ENCODE measurements at regions not wholly inside any gene's neighbourhood (a gene's known extent, or its start where the extent isn't known, plus 50 kb on each side); places are given as distances from the start of the nearest gene placed in this dataset.

DNA sequence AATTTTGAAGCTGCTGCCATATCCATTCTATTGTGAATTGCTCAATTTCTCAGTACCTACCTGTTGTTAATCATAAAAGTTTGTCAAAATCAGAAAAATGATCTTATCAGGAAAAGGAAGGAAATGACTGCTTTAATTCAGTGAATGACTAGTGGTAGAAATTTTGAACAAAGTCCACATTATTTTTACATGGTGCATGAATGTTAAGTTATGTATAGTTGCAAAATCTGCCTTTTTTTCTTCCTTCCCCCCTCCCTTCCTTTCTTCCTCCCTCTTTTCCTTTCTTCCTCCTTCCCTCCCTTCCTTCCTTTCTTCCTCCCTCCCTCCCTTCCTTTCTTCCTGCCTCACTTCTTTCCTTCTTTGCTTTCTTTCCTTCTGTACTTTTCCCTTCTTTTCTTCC is 127.1 kb upstream of the TSHZ2 start:
- no peak for DNase-seq (ENCODE audit: low read depth)
- TF ChIP-seq, protein P1, sequence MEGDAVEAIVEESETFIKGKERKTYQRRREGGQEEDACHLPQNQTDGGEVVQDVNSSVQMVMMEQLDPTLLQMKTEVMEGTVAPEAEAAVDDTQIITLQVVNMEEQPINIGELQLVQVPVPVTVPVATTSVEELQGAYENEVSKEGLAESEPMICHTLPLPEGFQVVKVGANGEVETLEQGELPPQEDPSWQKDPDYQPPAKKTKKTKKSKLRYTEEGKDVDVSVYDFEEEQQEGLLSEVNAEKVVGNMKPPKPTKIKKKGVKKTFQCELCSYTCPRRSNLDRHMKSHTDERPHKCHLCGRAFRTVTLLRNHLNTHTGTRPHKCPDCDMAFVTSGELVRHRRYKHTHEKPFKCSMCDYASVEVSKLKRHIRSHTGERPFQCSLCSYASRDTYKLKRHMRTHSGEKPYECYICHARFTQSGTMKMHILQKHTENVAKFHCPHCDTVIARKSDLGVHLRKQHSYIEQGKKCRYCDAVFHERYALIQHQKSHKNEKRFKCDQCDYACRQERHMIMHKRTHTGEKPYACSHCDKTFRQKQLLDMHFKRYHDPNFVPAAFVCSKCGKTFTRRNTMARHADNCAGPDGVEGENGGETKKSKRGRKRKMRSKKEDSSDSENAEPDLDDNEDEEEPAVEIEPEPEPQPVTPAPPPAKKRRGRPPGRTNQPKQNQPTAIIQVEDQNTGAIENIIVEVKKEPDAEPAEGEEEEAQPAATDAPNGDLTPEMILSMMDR (IDR thresholded peaks at IDR 0.05; ENCODE audit: insufficient read depth, low read length, poor library complexity, severe bottlenecking), result no peak

DNA sequence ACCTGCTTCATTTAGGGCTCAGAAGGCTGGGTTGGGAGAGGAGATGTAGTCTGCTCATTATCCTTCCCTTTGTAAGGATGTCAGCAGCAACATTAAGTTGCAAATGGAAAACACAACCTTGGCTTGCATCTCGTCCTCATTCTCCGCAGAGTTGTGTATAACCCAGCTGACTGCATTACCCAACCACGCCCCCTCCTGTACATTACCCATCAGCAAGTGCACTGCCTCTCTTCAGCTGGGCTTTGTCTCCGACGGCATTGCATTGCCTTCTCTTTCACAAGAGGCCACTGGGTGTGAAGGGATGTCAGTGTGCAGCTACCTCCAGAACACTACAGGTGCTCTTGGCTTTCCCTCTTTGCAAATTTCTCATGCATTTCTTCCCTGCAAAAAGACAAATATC is 128.7 kb upstream of the TSHZ2 start:
- H3K27me3 ChIP-seq (ENCODE audit: control insufficient read depth, insufficient read depth, low read length), result no peaks in the 10 kb centered on the region
- DNase-seq (ENCODE audit: low read depth), result no peak
- TF ChIP-seq, protein P1 (IDR thresholded peaks at IDR 0.05; ENCODE audit: insufficient read depth, low read length, poor library complexity, severe bottlenecking), result no peak

More for the DNA sequence above, 127.1 kb upstream of the TSHZ2 start:
- Histone ChIP-seq H3K27me3 (ENCODE audit: control insufficient read depth, insufficient read depth, low read length) (no peaks in the 10 kb centered on the region), H3K4me3 (ENCODE audit: low read depth, low read length) (no peak overlapping the region), H3K36me3 (ENCODE audit: control insufficient read depth, insufficient read depth, low read length) (no peaks in the 10 kb centered on the region)

DNA sequence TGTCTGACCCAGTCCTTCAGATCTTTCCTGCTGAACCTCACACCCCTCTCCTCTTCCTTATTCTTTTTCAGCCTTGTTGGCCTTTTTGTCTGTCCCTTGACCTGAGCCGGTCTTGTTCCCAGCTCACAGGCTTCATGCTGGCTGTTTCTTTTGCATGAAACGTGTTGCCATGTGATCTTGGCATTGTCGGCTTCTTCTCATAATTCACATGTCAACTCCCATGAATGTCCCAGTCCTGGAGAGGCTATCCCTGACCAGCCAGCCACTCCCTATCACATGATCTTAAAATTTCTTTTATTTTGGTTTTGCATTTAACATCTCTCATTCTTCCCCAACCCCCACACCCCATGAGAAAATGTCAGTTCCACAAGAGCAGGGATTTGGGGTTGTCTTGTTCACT is 131.2 kb upstream of the TSHZ2 start:
- no peaks in the 10 kb centered on the region for H3K27me3 ChIP-seq (ENCODE audit: control insufficient read depth, insufficient read depth, low read length)
- no peak overlapping the region for H3K4me3 ChIP-seq (ENCODE audit: low read depth, low read length)
- DNase-seq (ENCODE audit: low read depth), result no peak
- TF ChIP-seq, protein P1 (IDR thresholded peaks at IDR 0.05; ENCODE audit: insufficient read depth, low read length, poor library complexity, severe bottlenecking), result no peak
- no peaks in the 10 kb centered on the region for H3K36me3 ChIP-seq (ENCODE audit: control insufficient read depth, insufficient read depth, low read length)

More for the DNA sequence above, 128.7 kb upstream of the TSHZ2 start:
- H3K36me3 ChIP-seq (ENCODE audit: control insufficient read depth, insufficient read depth, low read length), result no peaks in the 10 kb centered on the region
- no peak overlapping the region for H3K4me3 ChIP-seq (ENCODE audit: low read depth, low read length)

DNA sequence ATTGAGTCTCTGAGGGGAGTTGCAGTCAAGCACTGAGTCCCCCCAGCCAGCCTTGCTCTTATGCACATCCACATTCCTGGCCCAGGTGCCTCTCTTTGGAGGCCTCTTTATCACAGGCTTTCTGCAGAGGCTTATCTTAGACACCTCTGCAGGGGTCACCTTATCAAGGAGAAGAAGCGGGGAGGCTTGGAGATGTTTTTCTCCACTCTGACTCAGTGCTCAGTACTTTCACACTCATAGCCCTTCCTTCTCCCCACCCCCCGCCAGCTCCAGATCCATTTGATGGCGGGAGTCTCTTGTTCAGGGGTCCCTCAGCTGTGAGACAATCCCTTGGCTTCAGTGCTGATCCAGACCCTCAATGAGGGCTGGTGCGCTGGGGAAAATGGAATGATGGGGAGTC is 132.1 kb upstream of the TSHZ2 start:
- TF ChIP-seq, protein P1 (IDR thresholded peaks at IDR 0.05; ENCODE audit: insufficient read depth, low read length, poor library complexity, severe bottlenecking), result no peak
- DNase-seq (ENCODE audit: low read depth), result no peak
- H3K27me3 ChIP-seq (ENCODE audit: control insufficient read depth, insufficient read depth, low read length), result no peaks in the 10 kb centered on the region
- no peaks in the 10 kb centered on the region for H3K36me3 ChIP-seq (ENCODE audit: control insufficient read depth, insufficient read depth, low read length)
- no peak overlapping the region for H3K4me3 ChIP-seq (ENCODE audit: low read depth, low read length)

DNA sequence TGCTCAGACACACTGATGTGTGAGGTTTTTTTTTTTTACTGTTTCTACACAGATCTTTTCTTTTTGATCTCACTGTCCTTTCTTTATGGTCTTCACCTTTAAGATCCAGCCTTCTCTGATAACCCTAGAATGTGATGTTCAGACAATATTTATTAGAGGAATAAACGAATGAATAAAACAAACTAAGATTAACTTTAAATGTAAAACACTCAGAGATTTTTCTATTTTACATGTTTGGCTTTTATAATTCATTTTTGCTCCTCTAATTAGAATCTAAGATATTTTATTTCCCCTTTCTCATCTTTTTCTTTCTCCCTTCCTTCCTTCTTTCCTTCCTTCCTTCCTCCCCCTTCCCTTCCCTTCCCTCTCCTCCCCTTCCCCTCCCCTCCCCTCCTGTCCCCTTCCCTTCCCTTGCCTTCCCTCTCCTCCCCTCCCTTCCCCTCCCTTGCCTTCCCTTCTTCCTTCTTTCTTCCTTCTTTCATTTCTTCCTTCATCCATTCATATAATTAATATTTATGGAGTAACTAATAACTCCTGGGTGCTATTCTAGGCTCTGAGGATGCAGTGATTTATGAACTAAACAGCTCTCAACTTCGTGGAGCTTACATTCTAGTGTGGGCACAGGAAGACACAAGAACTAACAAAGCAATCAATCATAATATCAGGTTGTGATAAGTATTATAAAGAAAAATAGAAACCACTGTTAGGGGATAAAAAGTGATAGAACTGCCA is 133.5 kb upstream of the TSHZ2 start:
- TF ChIP-seq, protein P1 (IDR thresholded peaks at IDR 0.05; ENCODE audit: insufficient read depth, low read length, poor library complexity, severe bottlenecking), result no peak
- H3K4me3 ChIP-seq (ENCODE audit: low read depth, low read length), result no peak overlapping the region
- H3K36me3 ChIP-seq (ENCODE audit: control insufficient read depth, insufficient read depth, low read length), result no peaks in the 10 kb centered on the region
- no peak for DNase-seq (ENCODE audit: low read depth)
- no peaks in the 10 kb centered on the region for H3K27me3 ChIP-seq (ENCODE audit: control insufficient read depth, insufficient read depth, low read length)

DNA sequence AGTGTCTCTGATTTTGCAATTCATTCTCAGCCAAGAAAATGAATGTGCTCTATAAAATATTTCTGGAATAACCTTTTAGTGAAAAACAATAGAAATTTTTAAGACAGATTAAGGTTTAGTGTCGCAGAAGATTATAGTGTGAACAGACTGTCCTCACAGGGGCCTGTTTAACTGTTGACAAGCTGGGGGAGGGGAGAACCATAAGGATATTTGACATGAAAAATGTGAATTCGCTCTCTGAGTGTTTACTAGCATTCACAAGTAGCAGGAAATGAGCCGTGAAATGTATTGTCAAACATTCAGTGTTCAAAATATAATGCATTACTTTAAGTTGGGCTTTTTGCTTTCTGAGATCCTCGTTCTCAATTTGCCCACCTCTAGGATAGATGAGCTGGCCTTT is 134.8 kb upstream of the TSHZ2 start:
- Histone ChIP-seq H3K27me3 (ENCODE audit: control insufficient read depth, insufficient read depth, low read length) (no peaks in the 10 kb centered on the region), H3K4me3 (ENCODE audit: low read depth, low read length) (no peak overlapping the region), H3K36me3 (ENCODE audit: control insufficient read depth, insufficient read depth, low read length) (no peaks in the 10 kb centered on the region)
- TF ChIP-seq, protein P1 (IDR thresholded peaks at IDR 0.05; ENCODE audit: insufficient read depth, low read length, poor library complexity, severe bottlenecking), result no peak
- no peak for DNase-seq (ENCODE audit: low read depth)

Data from kidney epithelial cell (primary cell).